WTC11 (cell line): ENCODE measurements at regions not wholly inside any gene's neighbourhood (a gene's known extent, or its start where the extent isn't known, plus 50 kb on each side); places are given as distances from the start of the nearest gene placed in this dataset.

Experiments used
- ATAC-seq: fragments of 200-7000 bp; cut with Tn5 transposase; 2 replicates; pipeline ENCODE4 v1.10.0; 2021; ENCODE audit warnings: mild to moderate bottlenecking, moderate library complexity
- CTCF ChIA-PET: fragments of 300-600 bp; sonication (Branson Sonifier 250); formaldehyde crosslinking; loops from one replicate; lab custom pipeline; 2021; ENCODE audit warnings: antibody characterized with exemption; lab: Charles Lee
- POLR2A ChIA-PET: fragments of 350-600 bp; sonication (Branson Sonifier 250); formaldehyde crosslinking; loops from one replicate; lab custom pipeline; 2021; ENCODE audit warnings: antibody characterized with exemption; lab: Charles Lee
- DNase-seq: peaks from one replicate; pipeline ENCODE4 v3.0.0; 2021; ENCODE audit warnings: low spot score
- H3K27ac Mint-ChIP-seq: 2 replicates; pipeline ENCODE4 v1.8.0; 2021; ENCODE audit warnings: mixed read lengths
- H3K27me3 Mint-ChIP-seq: 2 replicates; pipeline ENCODE4 v1.8.0; 2021; ENCODE audit warnings: low read depth, mild to moderate bottlenecking, moderate library complexity, mixed read lengths
- H3K36me3 Mint-ChIP-seq: 2 replicates; pipeline ENCODE4 v1.8.0; 2021; ENCODE audit warnings: mixed read lengths
- H3K4me1 Mint-ChIP-seq: 2 replicates; pipeline ENCODE4 v1.8.0; 2022; ENCODE audit warnings: mixed read lengths
- H3K4me3 Mint-ChIP-seq: 2 replicates; pipeline ENCODE4 v1.8.0; 2021; ENCODE audit warnings: mild to moderate bottlenecking, moderate library complexity, mixed read lengths
- H3K9me3 Mint-ChIP-seq: 2 replicates; pipeline ENCODE4 v1.8.0; 2021; ENCODE audit warnings: mixed read lengths
- ATF6 ChIP-seq: sonication (generic); formaldehyde crosslinking; IDR thresholded peaks from 2 replicates; pipeline ENCODE4 v1.8.1; 2023; ENCODE audit warnings: mild to moderate bottlenecking, missing genetic modification reagents
- ETV6 ChIP-seq: sonication (generic); formaldehyde crosslinking; IDR thresholded peaks from 2 replicates; pipeline ENCODE4 v1.8.1; 2022; ENCODE audit warnings: mild to moderate bottlenecking, missing genetic modification reagents
- GTF2I ChIP-seq: fragments of 250-450 bp; sonication (Bioruptor Pico); conservative IDR thresholded peaks from 2 replicates; pipeline ENCODE4 v1.4.0; 2021; ENCODE audit warnings: mild to moderate bottlenecking
- HMGA2 ChIP-seq: fragments of 250-450 bp; sonication (Bioruptor Pico); IDR thresholded peaks from 2 replicates; pipeline ENCODE4 v1.4.0; 2021; ENCODE audit warnings: mild to moderate bottlenecking, moderate library complexity
- IRF1 ChIP-seq: sonication (generic); formaldehyde crosslinking; IDR thresholded peaks from 2 replicates; pipeline ENCODE4 v1.8.0; 2023; ENCODE audit warnings: missing genetic modification reagents
- JUN ChIP-seq: sonication (generic); formaldehyde crosslinking; IDR thresholded peaks from 2 replicates; pipeline ENCODE4 v1.8.0; 2023; ENCODE audit warnings: mild to moderate bottlenecking, missing genetic modification reagents
- KAT7 ChIP-seq: sonication (generic); formaldehyde crosslinking; IDR thresholded peaks from 2 replicates; pipeline ENCODE4 v1.8.1; 2023; ENCODE audit warnings: missing genetic modification reagents, mild to moderate bottlenecking, borderline replicate concordance
- MAX ChIP-seq: sonication (generic); formaldehyde crosslinking; IDR thresholded peaks from 2 replicates; pipeline ENCODE4 v1.8.0; 2022; ENCODE audit warnings: mild to moderate bottlenecking, missing genetic modification reagents
- TEAD4 ChIP-seq: sonication (generic); formaldehyde crosslinking; IDR thresholded peaks from 2 replicates; pipeline ENCODE4 v1.8.0; 2022; ENCODE audit warnings: mild to moderate bottlenecking, missing genetic modification reagents
- ZNF317 ChIP-seq: sonication (generic); formaldehyde crosslinking; IDR thresholded peaks from 2 replicates; pipeline ENCODE4 v1.8.1; 2023; ENCODE audit warnings: low read depth, mild to moderate bottlenecking, moderate library complexity, missing genetic modification reagents, borderline replicate concordance
- ZNF512 ChIP-seq: sonication (generic); formaldehyde crosslinking; IDR thresholded peaks from 2 replicates; pipeline ENCODE4 v1.8.1; 2022; ENCODE audit warnings: missing genetic modification reagents, borderline replicate concordance
- TF ChIP-seq, protein P1 (sequence below): sonication (generic); formaldehyde crosslinking; IDR thresholded peaks from 2 replicates; pipeline ENCODE4 v1.8.0; 2022; ENCODE audit warnings: mild to moderate bottlenecking, missing genetic modification reagents
- TF ChIP-seq, protein P2 (sequence below): sonication (generic); formaldehyde crosslinking; conservative IDR thresholded peaks from 2 replicates; pipeline ENCODE4 v1.8.1; 2022; ENCODE audit warnings: mild to moderate bottlenecking, missing genetic modification reagents
- TF ChIP-seq, protein P3 (sequence below): sonication (generic); formaldehyde crosslinking; IDR thresholded peaks from 2 replicates; pipeline ENCODE4 v1.8.1; 2023; ENCODE audit warnings: mild to moderate bottlenecking, missing genetic modification reagents, borderline replicate concordance

- peak; percentile 77 for ATAC-seq
- ChIA-PET POLR2A (no interaction called here), CTCF (no interaction called here)
- Mint-ChIP-seq H3K27ac (no peak overlapping the region), H3K36me3 (peaks cover 59% of the 10 kb centered on the region), H3K4me3 (peak overlapping the region; percentile 66), H3K4me1 (no peaks in the 10 kb centered on the region), H3K27me3 (peaks cover 29% of the 10 kb centered on the region), H3K9me3 (peaks cover 76% of the 10 kb centered on the region)
- TF ChIP-seq, protein P1, sequence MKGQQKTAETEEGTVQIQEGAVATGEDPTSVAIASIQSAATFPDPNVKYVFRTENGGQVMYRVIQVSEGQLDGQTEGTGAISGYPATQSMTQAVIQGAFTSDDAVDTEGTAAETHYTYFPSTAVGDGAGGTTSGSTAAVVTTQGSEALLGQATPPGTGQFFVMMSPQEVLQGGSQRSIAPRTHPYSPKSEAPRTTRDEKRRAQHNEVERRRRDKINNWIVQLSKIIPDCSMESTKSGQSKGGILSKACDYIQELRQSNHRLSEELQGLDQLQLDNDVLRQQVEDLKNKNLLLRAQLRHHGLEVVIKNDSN = no peak
- TF ChIP-seq ETV6 (CRISPR knock-in tag) (no peak), MAX (peak; percentile 63), ATF6 (CRISPR knock-in tag) (no peak), KAT7 (no peak), IRF1 (CRISPR knock-in tag) (no peak; the same call in 1 of the 2 replicates)
- peak; percentile 16 for DNase-seq
Measured at GRCh38 chr10:42475168-42476098, 162.9 kb downstream of the ZNF33B start.

- POLR2A ChIA-PET = no interaction called here
- Mint-ChIP-seq H3K9me3 (peaks cover 69% of the 10 kb centered on the region), H3K4me1 (no peaks in the 10 kb centered on the region; the same call in 1 of the 2 replicates), H3K27ac (no peak overlapping the region), H3K27me3 (peaks cover 8% of the 10 kb centered on the region), H3K4me3 (no peak overlapping the region), H3K36me3 (peaks cover 52% of the 10 kb centered on the region)
- TF ChIP-seq ZNF317 (no peak), ZNF512 (no peak), JUN (CRISPR knock-in tag) (no peak), TEAD4 (no peak), HMGA2 (CRISPR knock-in tag) (no peak), ATF6 (CRISPR knock-in tag) (no peak), GTF2I (CRISPR knock-in tag) (no peak)
- TF ChIP-seq, protein P2, sequence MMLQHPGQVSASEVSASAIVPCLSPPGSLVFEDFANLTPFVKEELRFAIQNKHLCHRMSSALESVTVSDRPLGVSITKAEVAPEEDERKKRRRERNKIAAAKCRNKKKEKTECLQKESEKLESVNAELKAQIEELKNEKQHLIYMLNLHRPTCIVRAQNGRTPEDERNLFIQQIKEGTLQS (CRISPR knock-in tag) = no peak
- TF ChIP-seq, protein P3, sequence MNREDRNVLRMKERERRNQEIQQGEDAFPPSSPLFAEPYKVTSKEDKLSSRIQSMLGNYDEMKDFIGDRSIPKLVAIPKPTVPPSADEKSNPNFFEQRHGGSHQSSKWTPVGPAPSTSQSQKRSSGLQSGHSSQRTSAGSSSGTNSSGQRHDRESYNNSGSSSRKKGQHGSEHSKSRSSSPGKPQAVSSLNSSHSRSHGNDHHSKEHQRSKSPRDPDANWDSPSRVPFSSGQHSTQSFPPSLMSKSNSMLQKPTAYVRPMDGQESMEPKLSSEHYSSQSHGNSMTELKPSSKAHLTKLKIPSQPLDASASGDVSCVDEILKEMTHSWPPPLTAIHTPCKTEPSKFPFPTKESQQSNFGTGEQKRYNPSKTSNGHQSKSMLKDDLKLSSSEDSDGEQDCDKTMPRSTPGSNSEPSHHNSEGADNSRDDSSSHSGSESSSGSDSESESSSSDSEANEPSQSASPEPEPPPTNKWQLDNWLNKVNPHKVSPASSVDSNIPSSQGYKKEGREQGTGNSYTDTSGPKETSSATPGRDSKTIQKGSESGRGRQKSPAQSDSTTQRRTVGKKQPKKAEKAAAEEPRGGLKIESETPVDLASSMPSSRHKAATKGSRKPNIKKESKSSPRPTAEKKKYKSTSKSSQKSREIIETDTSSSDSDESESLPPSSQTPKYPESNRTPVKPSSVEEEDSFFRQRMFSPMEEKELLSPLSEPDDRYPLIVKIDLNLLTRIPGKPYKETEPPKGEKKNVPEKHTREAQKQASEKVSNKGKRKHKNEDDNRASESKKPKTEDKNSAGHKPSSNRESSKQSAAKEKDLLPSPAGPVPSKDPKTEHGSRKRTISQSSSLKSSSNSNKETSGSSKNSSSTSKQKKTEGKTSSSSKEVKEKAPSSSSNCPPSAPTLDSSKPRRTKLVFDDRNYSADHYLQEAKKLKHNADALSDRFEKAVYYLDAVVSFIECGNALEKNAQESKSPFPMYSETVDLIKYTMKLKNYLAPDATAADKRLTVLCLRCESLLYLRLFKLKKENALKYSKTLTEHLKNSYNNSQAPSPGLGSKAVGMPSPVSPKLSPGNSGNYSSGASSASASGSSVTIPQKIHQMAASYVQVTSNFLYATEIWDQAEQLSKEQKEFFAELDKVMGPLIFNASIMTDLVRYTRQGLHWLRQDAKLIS (CRISPR knock-in tag) = no peak
- CTCF ChIA-PET = no interaction called here
- DNase-seq (no peak), ATAC-seq (no peak)
Measured at GRCh38 chr10:42454313-42454712, 184.1 kb downstream of the ZNF33B start.
